Spleen (tissue), 11 donors: ENCODE measurements at regions not wholly inside any gene's neighbourhood (a gene's known extent, or its start where the extent isn't known, plus 50 kb on each side); places are given as distances from the start of the nearest gene placed in this dataset.

ENCODE experiments used
- DNase-seq: peaks from one replicate; pipeline ENCODE4 v3.0.0-alpha.2; 2020
- H3K27ac ChIP-seq, 8 donors: fragments of 200-600 bp; sonication (generic) in 7 of 8; 1 replicate in 4 of 8; 2 replicates in 4 of 8; pipeline versions ENCODE4 v1.5.0 to v1.8.0; 2016 to 2021; ENCODE audit warnings: inconsistent platforms in 4 of 8, mild to moderate bottlenecking in 4 of 8, moderate library complexity in 1 of 8
- H3K27me3 ChIP-seq, 7 donors: fragments of 200-600 bp; sonication (generic) in 6 of 7; replicated peaks in 1 of 7; 1 replicate in 4 of 7; 2 replicates in 3 of 7; pipeline versions ENCODE4 v1.5.0 to v1.8.0; 2016 to 2021; ENCODE audit warnings: inconsistent platforms in 3 of 7, mild to moderate bottlenecking in 1 of 7
- H3K36me3 ChIP-seq, 6 donors: fragments of 200-600 bp; sonication (generic) in 5 of 6; 1 replicate in 4 of 6; 2 replicates in 2 of 6; pipeline versions ENCODE4 v1.5.0 to v1.8.0; 2016 to 2021; ENCODE audit warnings: inconsistent platforms in 2 of 6
- H3K4me1 ChIP-seq, 6 donors: fragments of 200-600 bp; sonication (generic) in 5 of 6; 1 replicate in 3 of 6; 2 replicates in 3 of 6; pipeline versions ENCODE4 v1.5.0 to v1.8.0; 2016 to 2021; ENCODE audit warnings: inconsistent platforms in 3 of 6
- H3K4me3 ChIP-seq, 8 donors: fragments of 200-600 bp; sonication (generic) in 7 of 8; 1 replicate in 4 of 8; 2 replicates in 4 of 8; pipeline versions ENCODE4 v1.5.0 to v1.8.0; 2016 to 2021; ENCODE audit warnings: inconsistent platforms in 4 of 8, mild to moderate bottlenecking in 4 of 8, moderate library complexity in 2 of 8
- H3K9me3 ChIP-seq, 8 donors: fragments of 200-600 bp; sonication (generic) in 7 of 8; 1 replicate in 4 of 8; 2 replicates in 4 of 8; pipeline versions ENCODE4 v1.5.0 to v1.8.0; 2016 to 2021; ENCODE audit warnings: inconsistent platforms in 4 of 8
- CTCF ChIP-seq, 11 experiments: fragments of 200-600 bp in 7 of 11; fragments of 450-650 bp in 4 of 11; sonication (generic) in 4 of 11; IDR thresholded peaks in 8 of 11; conservative IDR thresholded peaks in 3 of 11; 1 replicate in 7 of 11; 2 replicates in 4 of 11; pipeline versions ENCODE4 v1.4.0 to v1.8.0; 2016 to 2021; ENCODE audit warnings: antibody characterized with exemption in 11 of 11, inconsistent platforms in 4 of 11, mild to moderate bottlenecking in 1 of 11
- POLR2A ChIP-seq, 3 donors: fragments of 450-650 bp; IDR thresholded peaks; one replicate each; pipeline ENCODE4 v1.5.1; 2017; ENCODE audit warnings: antibody characterized with exemption in 3 of 3, mild to moderate bottlenecking in 1 of 3
- POLR2AphosphoS5 ChIP-seq, 3 donors: sonication (generic); formaldehyde crosslinking; IDR thresholded peaks; one replicate each; pipeline ENCODE4 v1.5.1; 2017; ENCODE audit warnings: antibody characterized with exemption in 3 of 3
- WGBS, 5 donors: extraction: QIAGEN DNeasy Blood & Tissue Kit in 3 of 5; methylation state at CpG; one replicate each; pipeline versions ENCODE4 v1.1.5 to v1.1.7; 2013 to 2018; 5-methylcytosine and 5-hydroxymethylcytosine counted together
- intact Hi-C: fragments of 100-400 bp; cut with DNase I; formaldehyde crosslinking; loops from one replicate; pipeline ENCODE4 v1.15.0; 2023; ENCODE audit warnings: low total_unique reads
- donor health status: healthy with polysubstance abuse.
- donor health status: DM: no; HTN: no; CAD: no; lungs with moderate emphysema.
- donor health status: DM: no; HTN: no; CAD: no.
- donor health status: Bipolar disorder and iron deficiency.
- donor health status: healthy.
- donor health status: DM: no; HTN: no; CAD: no.
- donor health status: DM: yes; HTN: yes; CAD: no.

GRCh38 chr5:61828856-61829255 lies 477.1 kb upstream of the KIF2A start:
- H3K9me3 ChIP-seq: no peaks in the 10 kb centered on the region
- intact Hi-C loops: no loop called here
- no peaks in the 10 kb centered on the region for H3K4me1 ChIP-seq
- no peaks in the 10 kb centered on the region for H3K27me3 ChIP-seq
- no peak for TF ChIP-seq CTCF (IDR thresholded peaks at IDR 0.05 in 8 of 11, conservative IDR thresholded peaks at IDR 0.05 in 3 of 11)
- no peak for TF ChIP-seq POLR2A (IDR thresholded peaks at IDR 0.05)
- TF ChIP-seq POLR2AphosphoS5 (IDR thresholded peaks at IDR 0.05): no peak
- 78 to 97% (median 86%) methylated on average over 3 of the region's 3 CpGs for WGBS, 5 donors
- H3K4me3 ChIP-seq: no peak overlapping the region
- no peak overlapping the region for H3K27ac ChIP-seq
- no peaks in the 10 kb centered on the region for H3K36me3 ChIP-seq
- DNase-seq: no peak

GRCh38 chr5:61831736-61832135 lies 474.3 kb upstream of the KIF2A start:
- Histone ChIP-seq H3K9me3 (no peaks in the 10 kb centered on the region), H3K4me3 (no peak overlapping the region), H3K36me3 (no peaks in the 10 kb centered on the region), H3K4me1 (no peaks in the 10 kb centered on the region), H3K27me3 (no peaks in the 10 kb centered on the region), H3K27ac (no peak overlapping the region)
- intact Hi-C loops: no loop called here
- no peak for DNase-seq
- TF ChIP-seq POLR2A (IDR thresholded peaks at IDR 0.05): no peak
- WGBS, 5 donors: 91 to 97% (median 96%) methylated on average over 2 to 4 of the region's 4 CpGs

GRCh38 chr5:61837788-61838187 lies 468.2 kb upstream of the KIF2A start:
- H3K9me3 ChIP-seq: no peaks in the 10 kb centered on the region
- DNase-seq: no peak
- no peaks in the 10 kb centered on the region for H3K27me3 ChIP-seq
- no peak overlapping the region for H3K27ac ChIP-seq
- TF ChIP-seq POLR2AphosphoS5 (IDR thresholded peaks at IDR 0.05) (no peak), POLR2A (IDR thresholded peaks at IDR 0.05) (no peak), CTCF (IDR thresholded peaks at IDR 0.05 in 8 of 11, conservative IDR thresholded peaks at IDR 0.05 in 3 of 11) (no peak)
- H3K4me1 ChIP-seq: no peaks in the 10 kb centered on the region
- intact Hi-C loops: no loop called here
- H3K36me3 ChIP-seq: no peaks in the 10 kb centered on the region
- no peak overlapping the region for H3K4me3 ChIP-seq

GRCh38 chr5:61840361-61840760 lies 465.6 kb upstream of the KIF2A start:
- TF ChIP-seq POLR2AphosphoS5 (IDR thresholded peaks at IDR 0.05) (no peak), POLR2A (IDR thresholded peaks at IDR 0.05) (no peak), CTCF (IDR thresholded peaks at IDR 0.05 in 8 of 11, conservative IDR thresholded peaks at IDR 0.05 in 3 of 11) (no peak)
- 83 to 94% (median 86%) methylated on average over 3 of the region's 3 CpGs for WGBS, 5 donors
- Histone ChIP-seq H3K4me1 (no peaks in the 10 kb centered on the region), H3K4me3 (no peak overlapping the region), H3K9me3 (no peaks in the 10 kb centered on the region), H3K27me3 (peaks cover 0 to 1% (median 0%) of the 10 kb centered on the region in 7 donors), H3K27ac (no peak overlapping the region), H3K36me3 (no peaks in the 10 kb centered on the region)
- intact Hi-C loops: no loop called here
- no peak for DNase-seq

- TF ChIP-seq POLR2A (IDR thresholded peaks at IDR 0.05): no peak
- no peak for TF ChIP-seq POLR2AphosphoS5 (IDR thresholded peaks at IDR 0.05)
- TF ChIP-seq CTCF (IDR thresholded peaks at IDR 0.05 in 8 of 11, conservative IDR thresholded peaks at IDR 0.05 in 3 of 11): no peak
- DNase-seq: no peak
- 86 to 100% (median 93%) methylated on average over 1 of the region's 1 CpG for WGBS, 5 donors
- Histone ChIP-seq H3K4me3 (no peak overlapping the region), H3K36me3 (no peaks in the 10 kb centered on the region), H3K27me3 (peaks cover 0 to 5% (median 0%) of the 10 kb centered on the region in 7 donors), H3K4me1 (no peaks in the 10 kb centered on the region), H3K9me3 (peaks cover 0 to 10% (median 0%) of the 10 kb centered on the region in 8 donors), H3K27ac (no peak overlapping the region)
- intact Hi-C loops: no loop called here
Measured at GRCh38 chr5:61842840-61843239, 463.2 kb upstream of the KIF2A start.
